ENCODE measurements at regions not wholly inside any gene's neighbourhood (a gene's known extent, or its start where the extent isn't known, plus 50 kb on each side); places are given as distances from the start of the nearest gene placed in this dataset.

DNA sequence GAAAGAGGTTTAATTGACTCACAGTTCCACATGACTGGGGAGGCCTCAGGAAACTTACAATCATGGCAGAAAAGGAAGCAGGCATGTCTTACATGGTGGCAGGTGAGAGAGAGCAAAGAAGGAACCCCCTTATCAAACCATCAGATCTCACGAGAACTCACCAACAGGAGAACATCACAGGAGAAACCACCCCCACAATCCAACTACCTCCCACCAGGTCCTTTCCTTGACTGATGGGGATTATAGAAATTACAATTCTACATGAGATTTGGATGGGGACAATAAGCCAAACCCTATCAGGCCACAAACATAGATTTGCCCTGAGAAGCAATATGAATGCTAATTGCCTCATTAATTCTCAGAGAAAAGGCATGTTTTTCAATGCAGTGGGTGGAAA, 138.2 kb upstream of the RAPGEF2 start:
- TF ChIP-seq POLR2AphosphoS5 (IDR thresholded peaks at IDR 0.05) (no peak), POLR2A (IDR thresholded peaks at IDR 0.05) (no peak), EP300 (IDR thresholded peaks at IDR 0.05; ENCODE audit: low read depth) (no peak)
- TF ChIP-seq, protein P1, sequence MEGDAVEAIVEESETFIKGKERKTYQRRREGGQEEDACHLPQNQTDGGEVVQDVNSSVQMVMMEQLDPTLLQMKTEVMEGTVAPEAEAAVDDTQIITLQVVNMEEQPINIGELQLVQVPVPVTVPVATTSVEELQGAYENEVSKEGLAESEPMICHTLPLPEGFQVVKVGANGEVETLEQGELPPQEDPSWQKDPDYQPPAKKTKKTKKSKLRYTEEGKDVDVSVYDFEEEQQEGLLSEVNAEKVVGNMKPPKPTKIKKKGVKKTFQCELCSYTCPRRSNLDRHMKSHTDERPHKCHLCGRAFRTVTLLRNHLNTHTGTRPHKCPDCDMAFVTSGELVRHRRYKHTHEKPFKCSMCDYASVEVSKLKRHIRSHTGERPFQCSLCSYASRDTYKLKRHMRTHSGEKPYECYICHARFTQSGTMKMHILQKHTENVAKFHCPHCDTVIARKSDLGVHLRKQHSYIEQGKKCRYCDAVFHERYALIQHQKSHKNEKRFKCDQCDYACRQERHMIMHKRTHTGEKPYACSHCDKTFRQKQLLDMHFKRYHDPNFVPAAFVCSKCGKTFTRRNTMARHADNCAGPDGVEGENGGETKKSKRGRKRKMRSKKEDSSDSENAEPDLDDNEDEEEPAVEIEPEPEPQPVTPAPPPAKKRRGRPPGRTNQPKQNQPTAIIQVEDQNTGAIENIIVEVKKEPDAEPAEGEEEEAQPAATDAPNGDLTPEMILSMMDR (IDR thresholded peaks at IDR 0.05) = no peak
- in situ Hi-C loops (cut with MboI; ENCODE audit: low pct_ligation_motif_present in 1 of 4, low pct_unique_long_range_greater_than_20kb in 1 of 4, low sequenced_read_pairs in 3 of 4) = no loop called here
- WGBS, 2 donors (ENCODE audit: low coverage in 1 of 2) = 100% methylated on average over 1 of the region's 1 CpG; no CpG with 5 or more reads in 1 of the 2 donors

DNA sequence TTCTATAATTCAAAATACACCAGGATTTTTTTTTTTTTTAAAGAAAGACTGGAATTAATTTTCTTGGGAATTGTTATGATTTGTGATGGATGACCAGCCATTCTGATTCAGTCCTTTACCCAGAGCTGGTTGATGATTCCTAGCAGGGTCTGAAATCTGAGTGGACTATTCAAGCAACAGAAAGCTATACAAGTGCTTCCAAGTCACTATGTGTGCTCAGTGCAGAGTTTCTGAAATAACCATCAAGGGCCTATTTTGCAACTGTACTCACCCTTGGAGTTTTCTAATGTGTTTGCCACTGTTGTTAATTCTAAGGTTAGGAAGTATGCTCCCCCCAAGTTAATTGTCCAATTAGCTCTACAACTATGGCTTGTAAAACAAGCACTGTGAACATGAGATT, 137.7 kb upstream of the RAPGEF2 start:
- Histone ChIP-seq H3K9me3 (no peaks in the 10 kb centered on the region), H3K36me3 (no peaks in the 10 kb centered on the region), H3K27ac (no peak overlapping the region), H3K27me3 (no peaks in the 10 kb centered on the region), H3K4me3 (no peak overlapping the region), H3K4me1 (no peaks in the 10 kb centered on the region)
- TF ChIP-seq, protein P1 (IDR thresholded peaks at IDR 0.05) = no peak
- TF ChIP-seq EP300 (IDR thresholded peaks at IDR 0.05; ENCODE audit: low read depth) (no peak), POLR2AphosphoS5 (IDR thresholded peaks at IDR 0.05) (no peak)
- no peak for DNase-seq
- intact Hi-C loops (cut with DNase I; ENCODE audit: low total_unique reads) (no loop called here), in situ Hi-C loops (cut with MboI; ENCODE audit: low pct_ligation_motif_present in 1 of 4, low pct_unique_long_range_greater_than_20kb in 1 of 4, low sequenced_read_pairs in 3 of 4) (no loop called here)

More for the DNA sequence above, 138.2 kb upstream of the RAPGEF2 start:
- no peaks in the 10 kb centered on the region for H3K36me3 ChIP-seq
- no peak for DNase-seq
- no peak overlapping the region for H3K4me3 ChIP-seq
- intact Hi-C loops (cut with DNase I; ENCODE audit: low total_unique reads) = no loop called here
- H3K27ac ChIP-seq = no peak overlapping the region
- no peaks in the 10 kb centered on the region for H3K9me3 ChIP-seq
- no peaks in the 10 kb centered on the region for H3K4me1 ChIP-seq
- no peaks in the 10 kb centered on the region for H3K27me3 ChIP-seq

DNA sequence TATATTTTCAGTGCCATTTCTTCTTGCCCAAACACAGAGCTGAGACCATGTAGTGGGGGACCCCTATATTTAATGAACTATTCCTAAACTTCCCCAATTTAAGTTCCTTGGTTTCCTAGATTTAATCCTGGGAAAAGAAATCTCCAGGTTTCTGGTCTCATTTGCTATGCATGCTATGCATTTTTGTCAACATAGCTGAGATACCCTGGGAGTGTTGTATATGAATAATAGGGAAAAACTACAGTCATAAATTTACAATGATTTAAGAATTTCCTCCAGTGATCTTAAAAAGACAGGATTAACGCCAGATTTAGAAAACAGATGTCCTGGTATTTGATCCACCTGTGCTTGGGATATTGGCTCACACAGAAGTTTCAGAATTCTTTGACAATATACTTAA, 136.8 kb upstream of the RAPGEF2 start:
- in situ Hi-C loops (cut with MboI; ENCODE audit: low pct_ligation_motif_present in 1 of 4, low pct_unique_long_range_greater_than_20kb in 1 of 4, low sequenced_read_pairs in 3 of 4) (no loop called here), intact Hi-C loops (cut with DNase I; ENCODE audit: low total_unique reads) (no loop called here)
- 69 to 88% methylated on average over 1 of the region's 1 CpG for WGBS, 2 donors (ENCODE audit: low coverage in 1 of 2)
- DNase-seq = no peak
- Histone ChIP-seq H3K36me3 (no peaks in the 10 kb centered on the region), H3K4me1 (no peaks in the 10 kb centered on the region), H3K27me3 (no peaks in the 10 kb centered on the region), H3K9me3 (no peaks in the 10 kb centered on the region), H3K27ac (no peak overlapping the region), H3K4me3 (no peak overlapping the region)
- TF ChIP-seq, protein P1 (IDR thresholded peaks at IDR 0.05) = no peak
- no peak for TF ChIP-seq EP300 (IDR thresholded peaks at IDR 0.05; ENCODE audit: low read depth)
- no peak for TF ChIP-seq POLR2A (IDR thresholded peaks at IDR 0.05)
- no peak for TF ChIP-seq POLR2AphosphoS5 (IDR thresholded peaks at IDR 0.05)

DNA sequence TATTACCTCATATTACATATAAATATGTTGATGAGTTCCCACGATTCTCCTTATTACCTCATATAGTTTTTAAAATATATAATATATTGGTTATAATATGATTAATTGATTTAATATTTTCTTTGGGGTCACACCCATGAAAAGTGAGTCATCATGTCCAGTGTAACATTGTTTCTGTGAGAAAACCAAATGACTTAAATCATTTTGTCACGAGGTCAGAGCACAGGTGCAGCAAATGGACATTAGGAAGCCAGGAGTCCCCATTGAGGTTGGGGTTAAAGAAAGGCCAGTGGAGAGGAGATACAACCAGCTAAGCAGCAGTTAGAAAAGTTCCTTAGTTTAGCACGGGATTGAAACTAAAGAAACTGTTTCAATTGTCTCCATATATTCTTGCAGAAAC, 133.9 kb upstream of the RAPGEF2 start:
- in situ Hi-C loops (cut with MboI; ENCODE audit: low pct_ligation_motif_present in 1 of 4, low pct_unique_long_range_greater_than_20kb in 1 of 4, low sequenced_read_pairs in 3 of 4) = no loop called here

More for the DNA sequence above, 133.9 kb upstream of the RAPGEF2 start:
- Histone ChIP-seq H3K9me3 (no peaks in the 10 kb centered on the region), H3K36me3 (no peaks in the 10 kb centered on the region), H3K27me3 (no peaks in the 10 kb centered on the region), H3K4me3 (no peak overlapping the region), H3K27ac (no peak overlapping the region), H3K4me1 (no peaks in the 10 kb centered on the region)
- WGBS, 2 donors (ENCODE audit: low coverage in 1 of 2) = 65 to 80% methylated on average over 3 of the region's 3 CpGs
- intact Hi-C loops (cut with DNase I; ENCODE audit: low total_unique reads) = no loop called here
- TF ChIP-seq, protein P1 (IDR thresholded peaks at IDR 0.05) = no peak
- TF ChIP-seq POLR2A (IDR thresholded peaks at IDR 0.05) = no peak
- no peak for DNase-seq

All from transverse colon (tissue), 4 donors.